Activated T-cell treated with anti-CD3 and anti-CD28 coated beads, Interleukin-2, amount 50 U/mL, for 48 hours (primary cell): ENCODE measurements at regions not wholly inside any gene's neighbourhood (a gene's known extent, or its start where the extent isn't known, plus 50 kb on each side); places are given as distances from the start of the nearest gene placed in this dataset.
"Not testable (repeated sequence)": the region's sequence is repeated elsewhere in the genome, so short reads cannot be mapped to it uniquely, and the experiment has no call there.

ENCODE experiments used
- DNase-seq, 2 experiments: peaks; one replicate each; pipeline ENCODE4 v3.0.0-alpha.2; 2020

DNA sequence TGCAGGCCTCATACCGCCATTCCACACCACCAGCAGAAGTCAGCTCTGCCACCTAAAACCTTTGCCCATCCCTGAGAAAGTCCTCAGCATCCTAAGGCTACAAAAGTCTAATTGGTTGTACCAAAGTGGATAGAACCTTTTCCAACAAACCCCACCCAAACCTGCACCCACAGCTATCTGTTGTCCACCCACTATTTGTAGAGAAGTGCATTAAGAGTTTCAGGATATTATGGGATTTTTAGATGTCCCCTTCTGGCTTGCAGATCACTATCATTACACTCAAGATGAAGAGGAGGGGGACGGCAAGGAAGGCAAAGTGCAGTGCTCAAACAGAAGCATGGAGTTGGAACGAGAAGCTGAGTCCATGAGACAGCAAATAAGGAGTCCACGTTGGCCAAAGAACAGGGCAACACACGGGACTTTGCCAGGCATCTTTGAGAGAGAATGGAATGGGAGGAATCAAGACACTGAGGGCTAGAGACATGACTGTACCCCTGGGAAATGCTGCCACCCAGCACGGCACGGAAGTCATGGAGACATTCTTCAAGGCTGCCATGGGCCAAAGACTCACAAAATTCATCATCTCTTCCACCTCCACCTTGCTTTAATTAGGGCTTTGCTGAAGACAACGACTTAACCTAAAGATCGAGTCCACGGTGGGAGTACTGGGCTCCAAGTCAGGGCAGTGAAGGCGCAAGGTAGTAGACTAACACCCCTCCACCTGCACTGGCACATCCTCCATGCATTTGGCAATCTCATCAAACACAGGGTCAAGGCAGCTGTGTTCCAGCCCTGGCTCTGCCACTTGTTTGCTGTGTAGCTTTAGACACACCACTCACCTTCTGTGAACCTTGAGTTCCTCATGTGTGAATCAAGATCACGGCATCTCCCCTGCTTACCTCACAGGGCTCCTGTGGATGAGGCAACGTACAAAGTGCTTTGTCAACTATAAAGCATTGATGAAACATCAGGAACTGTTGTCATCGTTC is 112.9 kb upstream of the TMEM45B start:
- no peak for DNase-seq

DNA sequence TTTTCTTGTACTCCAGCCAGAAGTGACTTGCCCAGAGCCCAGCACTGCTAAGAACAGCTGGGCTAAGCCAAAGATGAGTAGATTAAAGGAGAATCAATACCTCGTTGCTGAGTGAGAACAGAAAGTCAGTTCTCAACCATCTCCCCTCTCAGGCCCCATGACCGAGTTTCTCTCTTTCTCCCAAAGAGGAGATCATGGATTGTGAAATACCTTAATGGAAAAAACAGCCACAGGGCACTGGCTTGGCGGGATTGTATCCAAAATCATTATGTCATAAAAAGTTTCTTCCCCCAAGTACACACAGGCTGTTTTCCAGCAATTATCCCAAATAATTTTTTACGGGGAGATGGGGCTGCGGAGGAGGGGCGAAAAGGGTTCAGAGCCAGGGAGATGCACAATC is 111.8 kb upstream of the TMEM45B start:
- no peak for DNase-seq

DNA sequence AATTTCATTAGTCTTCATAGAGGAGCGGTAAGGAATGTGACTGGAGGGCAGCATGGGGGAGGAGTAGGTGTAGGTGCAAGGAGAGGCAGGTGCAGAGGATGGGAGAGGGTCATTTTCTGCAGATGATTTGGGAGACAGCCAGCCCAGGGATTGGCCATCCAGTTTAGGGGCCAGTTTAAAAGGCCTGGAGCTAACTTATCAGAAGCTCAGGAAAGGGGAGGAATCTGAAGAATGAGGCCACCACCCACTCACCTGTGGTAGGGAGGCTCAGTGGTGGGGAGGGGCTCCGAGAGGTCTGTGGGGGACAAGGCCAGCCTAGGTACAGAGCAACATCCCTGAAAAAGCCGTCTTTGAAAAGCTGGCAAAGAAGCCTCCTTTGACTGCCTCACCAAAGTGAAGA is 110.8 kb upstream of the TMEM45B start:
- no peak for DNase-seq

DNA sequence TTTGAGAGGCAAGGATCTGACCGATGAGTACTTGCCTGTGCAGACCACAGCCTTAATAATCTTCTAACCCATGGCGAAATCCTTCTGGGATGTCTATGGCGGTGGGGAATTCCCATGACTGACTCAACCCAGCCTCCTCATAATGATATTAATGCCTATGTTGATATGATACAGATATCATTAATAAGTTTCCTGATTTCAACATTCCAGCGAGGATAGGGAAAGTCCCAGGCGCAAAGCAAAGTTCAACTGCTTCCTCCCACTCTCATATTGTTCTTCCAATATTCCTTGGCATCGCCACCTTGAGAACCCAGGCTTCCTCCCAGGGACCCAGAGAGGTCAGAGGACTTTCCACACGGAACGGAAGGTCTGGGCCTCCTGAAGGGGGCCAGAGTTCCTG is 110.3 kb upstream of the TMEM45B start:
- DNase-seq, result no peak

- DNase-seq, result no peak
Observed at GRCh38 chr11:129705933-129706332, 109.7 kb upstream of the TMEM45B start.

DNA sequence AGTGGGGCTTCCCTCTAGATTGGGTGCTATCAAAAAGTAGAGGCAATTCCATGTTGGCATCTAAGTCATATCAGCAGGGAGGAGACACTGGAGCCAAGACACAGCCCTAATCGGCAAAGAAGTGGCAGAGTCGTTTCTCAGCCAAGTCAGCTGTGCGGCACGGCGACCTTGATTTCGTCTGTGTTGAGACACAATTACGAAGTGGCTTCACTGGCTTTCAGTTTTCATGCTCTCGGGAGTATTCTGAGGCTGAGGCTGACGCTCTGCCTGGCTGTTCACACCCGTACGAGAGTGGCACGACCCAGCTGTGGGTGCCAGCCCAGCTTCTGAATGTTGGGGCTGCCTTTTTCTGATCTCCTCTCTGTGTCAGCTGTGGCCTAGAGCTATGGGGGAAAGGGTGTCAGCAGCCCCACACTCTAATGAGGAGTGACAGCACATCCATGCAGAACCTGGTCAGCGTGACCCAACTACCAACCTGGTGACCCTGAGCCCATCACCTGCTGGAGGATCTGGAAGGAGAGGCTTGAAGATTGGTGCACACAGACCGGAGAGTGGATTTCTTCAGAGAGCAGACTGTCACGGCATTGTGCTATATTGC is 105.7 kb upstream of the TMEM45B start:
- DNase-seq, result peak in 1 of 2 experiments; percentile 3

DNA sequence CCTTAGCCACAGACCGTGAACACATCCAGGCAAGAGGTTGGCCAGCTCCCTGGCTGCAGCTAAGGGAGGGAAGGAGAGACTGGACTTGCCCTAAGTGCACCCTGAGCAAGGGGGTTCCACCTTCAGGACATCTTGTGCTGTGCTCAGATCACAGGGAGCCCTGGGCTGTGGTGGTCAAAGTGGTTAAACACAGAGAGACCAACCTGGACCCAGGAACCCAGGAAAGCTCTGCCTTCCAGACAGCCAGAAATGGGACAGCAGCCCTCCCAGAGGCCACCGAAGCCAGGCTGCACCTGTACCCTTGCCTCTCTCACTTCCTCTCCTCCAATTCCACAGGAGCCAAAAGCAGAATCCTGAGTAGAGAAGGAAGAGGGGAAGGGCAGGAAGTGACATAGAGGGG is 105.2 kb upstream of the TMEM45B start:
- DNase-seq, result peak in 1 of 2 experiments; percentile 6

- DNase-seq, result no peak
Observed at GRCh38 chr11:129711760-129712159, 103.9 kb upstream of the TMEM45B start.

DNA sequence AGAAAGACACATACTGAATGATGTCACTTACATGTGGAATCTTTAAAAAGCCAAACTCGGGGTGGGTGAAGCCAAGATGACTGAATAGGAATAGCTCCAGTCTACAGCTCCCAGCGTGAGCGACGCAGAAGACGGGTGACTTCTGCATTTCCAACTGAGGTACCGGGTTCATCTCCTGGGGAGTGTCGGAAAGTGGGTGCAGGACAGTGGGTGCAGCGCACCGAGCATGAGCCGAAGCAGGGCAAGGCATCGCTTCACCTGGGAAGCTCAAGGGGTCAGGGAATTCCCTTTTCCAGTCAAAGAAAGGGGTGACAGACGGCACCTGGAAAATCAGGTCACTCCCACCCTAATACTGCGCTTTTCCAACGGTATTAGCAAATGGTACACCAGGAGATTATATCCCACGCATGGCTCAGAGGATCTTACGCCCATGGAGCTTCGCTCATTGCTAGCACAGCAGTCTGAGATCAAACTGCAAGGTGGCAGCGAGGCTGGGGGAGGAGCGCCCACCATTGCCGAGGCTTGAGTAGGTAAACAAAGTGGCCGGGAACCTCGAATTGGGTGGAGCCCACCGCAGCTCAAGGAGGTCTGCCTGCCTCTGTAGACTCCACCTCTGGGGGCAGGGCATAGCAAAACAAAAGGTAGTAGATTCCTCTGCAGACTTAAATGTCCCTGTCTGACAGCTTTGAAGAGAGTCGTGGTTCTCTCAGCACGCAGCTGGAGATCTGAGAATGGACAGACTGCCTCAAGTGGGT is 103.0 kb upstream of the TMEM45B start:
- DNase-seq, result not testable (repeated sequence)

- no peak for DNase-seq
Observed at GRCh38 chr11:129719037-129719436, 96.6 kb upstream of the TMEM45B start.

GRCh38 chr11:129720156-129720555 is 95.5 kb upstream of the TMEM45B start:
- DNase-seq, result no peak

DNA sequence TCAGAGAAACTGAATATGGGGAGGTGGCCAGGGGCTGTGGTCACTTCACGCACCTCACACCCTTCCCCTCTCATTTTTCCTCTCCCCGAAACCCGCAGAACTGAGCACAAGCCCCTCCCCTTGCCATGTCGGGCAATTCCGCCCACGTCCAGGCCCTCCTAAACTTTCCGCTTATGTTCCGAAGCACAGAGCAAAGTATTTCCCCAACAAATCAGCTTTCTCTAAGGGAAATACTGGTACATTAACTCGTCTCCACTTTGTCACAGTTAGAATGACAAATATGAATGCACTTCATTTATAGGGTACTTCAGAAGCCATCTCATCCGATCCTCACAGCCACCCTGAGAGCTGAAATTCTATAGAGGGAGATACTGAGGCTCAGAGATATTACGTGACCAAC is 94.7 kb upstream of the TMEM45B start:
- DNase-seq, result no peak

- DNase-seq, result no peak
Observed at GRCh38 chr11:129721685-129722084, 94.0 kb upstream of the TMEM45B start.

- peak in 1 of 2 experiments; percentile 1 for DNase-seq
Observed at GRCh38 chr11:129722529-129722928, 93.1 kb upstream of the TMEM45B start.

DNA sequence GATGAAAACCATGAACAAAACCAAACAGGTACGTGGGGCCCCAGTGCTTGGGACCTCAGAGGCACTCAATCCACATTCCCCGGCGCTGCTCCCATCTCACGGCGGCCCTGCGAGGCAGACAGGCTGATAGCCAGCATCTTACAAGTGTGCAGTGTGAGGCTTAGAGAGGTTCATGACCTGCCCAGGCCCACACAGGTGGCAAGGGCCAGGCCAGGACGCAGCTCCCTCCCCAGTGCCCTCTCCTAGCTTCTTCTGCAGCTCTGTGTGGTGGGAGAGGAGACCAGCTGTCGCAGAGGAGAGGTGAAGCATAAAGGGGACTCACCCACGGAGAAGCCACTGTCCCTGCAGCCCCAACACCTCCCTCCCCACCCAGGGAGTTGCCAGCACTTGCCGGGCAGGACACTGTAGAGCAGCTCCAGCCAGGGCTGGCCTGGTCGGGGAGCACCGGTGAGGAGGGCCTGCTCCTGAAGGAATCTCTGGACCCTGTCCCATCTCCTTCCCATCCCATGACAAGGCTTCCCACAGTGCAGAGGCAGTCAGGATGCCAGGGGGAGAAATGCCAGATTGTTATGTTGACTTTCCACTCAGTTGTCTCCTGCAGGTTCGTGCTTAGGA is 92.4 kb upstream of the TMEM45B start:
- no peak for DNase-seq

GRCh38 chr11:129723761-129724162 is 91.9 kb upstream of the TMEM45B start:
- no peak for DNase-seq

DNA sequence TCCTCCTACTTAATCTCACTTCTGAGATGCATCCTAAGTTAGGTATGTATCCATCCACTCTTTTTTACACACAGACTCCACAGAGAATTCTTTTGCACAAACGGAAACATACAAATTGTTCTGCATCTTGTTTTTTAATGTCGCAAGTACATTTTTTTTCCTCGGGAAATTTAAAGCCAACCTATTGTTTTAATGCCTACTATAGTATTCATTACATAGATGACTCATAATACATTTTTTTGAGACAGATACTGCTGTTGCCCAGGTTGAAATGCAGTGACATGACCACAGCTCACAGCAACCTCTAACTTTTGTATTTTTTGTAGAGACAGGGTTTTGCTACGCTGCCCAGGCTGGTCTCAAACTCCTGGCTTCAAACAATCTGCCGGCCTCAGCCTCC is 90.8 kb upstream of the TMEM45B start:
- DNase-seq, result no peak

DNA sequence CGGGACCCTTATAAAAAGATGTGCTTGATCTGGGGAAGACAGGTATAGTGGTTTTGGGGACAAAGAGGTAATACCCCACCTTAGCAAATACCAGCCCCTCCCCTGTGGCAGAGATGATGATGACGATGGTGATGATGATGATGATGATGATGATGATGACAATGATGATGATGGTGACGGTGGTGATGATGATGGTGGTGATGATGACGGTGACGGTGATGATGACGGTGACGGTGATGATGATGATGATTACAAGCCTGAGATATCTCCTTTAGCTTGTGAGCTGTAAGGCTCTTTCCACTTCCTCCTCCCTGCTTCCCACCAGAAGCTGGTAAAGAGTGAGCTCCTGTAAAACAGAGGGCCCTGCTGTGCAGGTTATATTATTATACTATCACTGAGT is 89.5 kb upstream of the TMEM45B start:
- no peak for DNase-seq

GRCh38 chr11:129728581-129728980 is 87.1 kb upstream of the TMEM45B start:
- no peak for DNase-seq

- no peak for DNase-seq
Observed at GRCh38 chr11:129729216-129729615, 86.4 kb upstream of the TMEM45B start.

- no peak for DNase-seq
Observed at GRCh38 chr11:129729823-129730222, 85.8 kb upstream of the TMEM45B start.

DNA sequence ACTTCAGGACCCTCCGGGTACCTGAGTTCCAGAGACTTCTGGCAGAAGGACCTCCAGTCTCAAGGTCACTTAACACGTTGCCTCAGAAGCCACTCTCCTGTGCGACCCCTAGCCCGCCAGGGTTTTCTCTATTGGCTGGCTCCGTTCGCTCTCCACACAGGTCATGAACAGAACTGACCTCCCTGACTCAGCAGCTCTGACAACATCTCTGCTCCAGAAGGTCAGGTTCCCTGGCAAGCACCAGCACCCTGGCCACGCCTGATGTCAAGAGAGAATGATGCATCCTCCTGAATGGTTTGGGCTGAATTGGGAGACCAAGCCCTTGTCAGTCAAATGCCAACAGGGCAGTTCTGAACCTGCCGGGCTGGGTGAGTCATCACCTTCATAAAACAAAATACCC is 84.3 kb upstream of the TMEM45B start:
- DNase-seq, result no peak

GRCh38 chr11:129732941-129733340 is 82.7 kb upstream of the TMEM45B start:
- DNase-seq, result no peak
